Endothelial cell (in vitro differentiated cells): ENCODE measurements at regions not wholly inside any gene's neighbourhood (a gene's known extent, or its start where the extent isn't known, plus 50 kb on each side); places are given as distances from the start of the nearest gene placed in this dataset.

Experiments
- DNase-seq: peaks from one replicate; pipeline ENCODE4 v3.0.0; 2021; ENCODE audit warnings: low spot score
- H3K27ac Mint-ChIP-seq: one replicate; pipeline ENCODE4 v1.8.0; 2021; ENCODE audit warnings: mixed read lengths, inconsistent platforms; ENCODE audit not compliant: unreplicated experiment
- H3K27me3 Mint-ChIP-seq: one replicate; pipeline ENCODE4 v1.8.0; 2021; ENCODE audit warnings: mild to moderate bottlenecking, moderate library complexity, mixed read lengths, inconsistent platforms; ENCODE audit not compliant: unreplicated experiment
- H3K36me3 Mint-ChIP-seq: one replicate; pipeline ENCODE4 v1.8.0; 2021; ENCODE audit warnings: mild to moderate bottlenecking, low read depth, mixed read lengths, inconsistent platforms; ENCODE audit not compliant: unreplicated experiment
- H3K4me1 Mint-ChIP-seq: one replicate; pipeline ENCODE4 v1.8.0; 2021; ENCODE audit warnings: mild to moderate bottlenecking, mixed read lengths, inconsistent platforms; ENCODE audit not compliant: unreplicated experiment
- H3K4me3 Mint-ChIP-seq: one replicate; pipeline ENCODE4 v1.8.0; 2021; ENCODE audit warnings: mild to moderate bottlenecking, mixed read lengths, inconsistent platforms; ENCODE audit not compliant: unreplicated experiment
- H3K9me3 Mint-ChIP-seq: one replicate; pipeline ENCODE4 v1.8.0; 2021; ENCODE audit warnings: mixed read lengths, inconsistent platforms; ENCODE audit not compliant: unreplicated experiment
- CTCF ChIP-seq: fragments of 200-600 bp; sonication (generic); IDR thresholded peaks from one replicate; pipeline ENCODE4 v1.5.0; 2021; ENCODE audit warnings: antibody characterized with exemption; ENCODE audit not compliant: unreplicated experiment

DNA sequence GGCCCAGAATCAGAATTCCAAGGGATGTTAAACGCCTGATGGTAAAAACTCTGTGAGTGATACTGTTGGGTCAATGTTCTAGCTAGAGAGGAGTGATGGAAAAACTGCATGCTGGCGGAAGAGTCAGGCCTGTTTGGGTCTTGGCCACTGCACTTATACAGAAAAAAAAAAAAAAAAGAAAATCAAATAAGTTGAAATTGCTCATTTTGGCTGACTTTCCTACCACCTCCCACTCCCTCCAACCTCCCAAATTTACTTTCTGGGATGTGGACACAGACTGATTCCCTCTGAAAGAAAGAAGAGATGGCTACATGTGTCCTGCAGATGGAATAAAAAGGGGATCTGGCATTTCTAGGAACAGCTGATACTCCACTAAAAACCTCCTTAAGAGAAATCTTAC lies 234.1 kb upstream of the GIMD1 start:
- no peak overlapping the region for H3K27ac Mint-ChIP-seq
- H3K4me3 Mint-ChIP-seq: no peak overlapping the region
- H3K36me3 Mint-ChIP-seq: no peaks in the 10 kb centered on the region
- no peaks in the 10 kb centered on the region for H3K27me3 Mint-ChIP-seq
- no peak for DNase-seq
- H3K9me3 Mint-ChIP-seq: no peaks in the 10 kb centered on the region
- no peaks in the 10 kb centered on the region for H3K4me1 Mint-ChIP-seq
- TF ChIP-seq CTCF: no peak

DNA sequence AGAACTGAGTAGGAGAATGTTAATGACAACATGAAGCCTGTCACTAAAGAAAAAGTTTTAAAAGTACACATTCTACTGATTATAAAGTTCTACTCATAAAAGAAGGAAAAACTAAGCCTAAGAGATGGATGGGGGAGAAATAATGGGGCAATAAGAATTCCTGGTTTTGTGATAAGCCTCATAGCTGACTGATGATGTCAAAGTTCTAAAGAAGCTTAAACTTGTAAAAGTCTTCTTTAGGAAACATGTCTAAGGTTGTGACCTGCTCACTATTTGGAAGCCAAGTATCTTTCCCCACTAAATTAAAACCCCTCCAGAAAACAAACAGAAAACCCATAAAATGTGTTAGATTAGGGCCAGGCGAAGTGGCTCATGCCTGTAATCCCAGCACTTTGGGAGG lies 232.9 kb upstream of the GIMD1 start:
- no peaks in the 10 kb centered on the region for H3K9me3 Mint-ChIP-seq
- DNase-seq: no peak
- H3K4me3 Mint-ChIP-seq: no peak overlapping the region
- no peaks in the 10 kb centered on the region for H3K27me3 Mint-ChIP-seq
- no peak overlapping the region for H3K27ac Mint-ChIP-seq
- no peak for TF ChIP-seq CTCF
- no peaks in the 10 kb centered on the region for H3K36me3 Mint-ChIP-seq
- H3K4me1 Mint-ChIP-seq: no peaks in the 10 kb centered on the region

- no peak for DNase-seq
- Mint-ChIP-seq H3K36me3 (no peaks in the 10 kb centered on the region), H3K4me3 (no peak overlapping the region), H3K27me3 (no peaks in the 10 kb centered on the region), H3K9me3 (no peaks in the 10 kb centered on the region), H3K4me1 (no peaks in the 10 kb centered on the region), H3K27ac (no peak overlapping the region)
- no peak for TF ChIP-seq CTCF
Measured at GRCh38 chr4:106595906-106596305, 227.3 kb upstream of the GIMD1 start.

- no peaks in the 10 kb centered on the region for H3K9me3 Mint-ChIP-seq
- DNase-seq: no peak
- no peak overlapping the region for H3K4me3 Mint-ChIP-seq
- peaks cover 4% of the 10 kb centered on the region for H3K4me1 Mint-ChIP-seq
- no peaks in the 10 kb centered on the region for H3K36me3 Mint-ChIP-seq
- no peaks in the 10 kb centered on the region for H3K27me3 Mint-ChIP-seq
- no peak for TF ChIP-seq CTCF
- no peak overlapping the region for H3K27ac Mint-ChIP-seq
Measured at GRCh38 chr4:106594291-106594952, 225.8 kb upstream of the GIMD1 start.

DNA sequence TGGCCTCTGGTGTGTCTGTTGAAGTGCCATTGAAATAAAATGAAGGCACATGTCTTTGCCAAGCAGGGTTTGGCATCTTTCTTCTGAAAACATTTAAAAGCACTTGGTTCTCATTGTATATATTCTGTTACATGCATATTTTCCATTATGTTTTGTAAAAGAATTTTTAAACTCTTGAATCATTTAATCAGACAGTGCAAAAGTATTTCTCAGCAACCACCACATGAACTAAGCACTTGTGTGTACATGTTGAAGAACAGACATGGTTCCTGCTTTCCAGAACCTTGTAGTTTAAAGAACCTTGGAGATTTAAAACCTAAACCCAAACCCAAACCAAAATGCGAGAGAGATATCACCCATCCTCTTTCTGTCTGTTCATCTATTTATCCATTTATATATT lies 220.3 kb upstream of the GIMD1 start:
- Mint-ChIP-seq H3K27me3 (no peaks in the 10 kb centered on the region), H3K9me3 (no peaks in the 10 kb centered on the region), H3K4me3 (no peak overlapping the region), H3K36me3 (no peaks in the 10 kb centered on the region), H3K27ac (no peak overlapping the region), H3K4me1 (peaks cover 4% of the 10 kb centered on the region)
- DNase-seq: no peak
- no peak for TF ChIP-seq CTCF
